ENCODE measurements at regions not wholly inside any gene's neighbourhood (a gene's known extent, or its start where the extent isn't known, plus 50 kb on each side); places are given as distances from the start of the nearest gene placed in this dataset.
A peak's percentile ranks its signal among the peaks of the same experiment; 100 is the strongest.
"Not testable (repeated sequence)": the region's sequence is repeated elsewhere in the genome, so short reads cannot be mapped to it uniquely, and the experiment has no call there.

GRCh38 chr12:8373744-8374143 lies 82.0 kb upstream of the CLEC6A start:
- not testable (repeated sequence) for DNase-seq (ENCODE audit: low read depth); H3K4me3 ChIP-seq (ENCODE audit: low read depth, low read length)
- TF ChIP-seq CTCF (conservative IDR thresholded peaks at IDR 0.05; ENCODE audit: low read depth, low read length): peak; percentile 49

- not testable (repeated sequence) for H3K4me3 ChIP-seq (ENCODE audit: low read depth, low read length); DNase-seq (ENCODE audit: low read depth)
These were observed 80.6 kb upstream of the CLEC6A start for GRCh38 chr12:8375122-8375521.

GRCh38 chr12:8377756-8378155 lies 78.0 kb upstream of the CLEC6A start:
- not testable (repeated sequence) for DNase-seq (ENCODE audit: low read depth); H3K4me3 ChIP-seq (ENCODE audit: low read depth, low read length)

- DNase-seq (ENCODE audit: low read depth); H3K4me3 ChIP-seq (ENCODE audit: low read depth, low read length): not testable (repeated sequence)
These were observed 73.2 kb upstream of the CLEC6A start for GRCh38 chr12:8382556-8382955.

- not testable (repeated sequence) for DNase-seq (ENCODE audit: low read depth); H3K4me3 ChIP-seq (ENCODE audit: low read depth, low read length)
These were observed 71.1 kb upstream of the CLEC6A start for GRCh38 chr12:8384686-8385085.

- not testable (repeated sequence) for DNase-seq (ENCODE audit: low read depth); H3K4me3 ChIP-seq (ENCODE audit: low read depth, low read length)
These were observed 70.3 kb upstream of the CLEC6A start for GRCh38 chr12:8385431-8385830.

GRCh38 chr12:8386661-8387060 lies 69.1 kb upstream of the CLEC6A start:
- DNase-seq (ENCODE audit: low read depth); H3K4me3 ChIP-seq (ENCODE audit: low read depth, low read length): not testable (repeated sequence)

- H3K4me3 ChIP-seq (ENCODE audit: low read depth, low read length); DNase-seq (ENCODE audit: low read depth): not testable (repeated sequence)
These were observed 66.5 kb upstream of the CLEC6A start for GRCh38 chr12:8389296-8389695.

GRCh38 chr12:8390001-8390777 lies 65.6 kb upstream of the CLEC6A start:
- peak overlapping the region; percentile 46 for H3K4me3 ChIP-seq (ENCODE audit: low read depth, low read length)
- peak; percentile 61 for TF ChIP-seq CTCF (conservative IDR thresholded peaks at IDR 0.05; ENCODE audit: low read depth, low read length)
- not testable (repeated sequence) for DNase-seq (ENCODE audit: low read depth)

GRCh38 chr12:8396225-8397071 lies 59.3 kb upstream of the CLEC6A start:
- H3K4me3 ChIP-seq (ENCODE audit: low read depth, low read length): peak overlapping the region; percentile 34
- TF ChIP-seq CTCF (conservative IDR thresholded peaks at IDR 0.05; ENCODE audit: low read depth, low read length): peak; percentile 41
- not testable (repeated sequence) for DNase-seq (ENCODE audit: low read depth)

- not testable (repeated sequence) for DNase-seq (ENCODE audit: low read depth); H3K4me3 ChIP-seq (ENCODE audit: low read depth, low read length)
These were observed 58.4 kb upstream of the CLEC6A start for GRCh38 chr12:8397378-8397777.

- not testable (repeated sequence) for DNase-seq (ENCODE audit: low read depth); H3K4me3 ChIP-seq (ENCODE audit: low read depth, low read length)
These were observed 56.2 kb upstream of the CLEC6A start for GRCh38 chr12:8399496-8400034.

- DNase-seq (ENCODE audit: low read depth); H3K4me3 ChIP-seq (ENCODE audit: low read depth, low read length): not testable (repeated sequence)
These were observed 51.9 kb upstream of the CLEC6A start for GRCh38 chr12:8403834-8404233.

- not testable (repeated sequence) for H3K4me3 ChIP-seq (ENCODE audit: low read depth, low read length); DNase-seq (ENCODE audit: low read depth)
These were observed 51.4 kb upstream of the CLEC6A start for GRCh38 chr12:8404341-8404740.
